K562 (cell line): ENCODE measurements at regions not wholly inside any gene's neighbourhood (a gene's known extent, or its start where the extent isn't known, plus 50 kb on each side); places are given as distances from the start of the nearest gene placed in this dataset.

Experiments
- ATAC-seq: fragments of 200-7000 bp; cut with Tn5 transposase; 3 replicates; pipeline ENCODE4 v1.9.1; 2020; ENCODE audit warnings: moderate library complexity
- BruUV-seq: library from RNA; stranded (reverse); fragments of 400-500 nt; replicated peaks from 2 replicates; lab custom pipeline; 2021; lab: Mats Ljungman, UMichigan
- CTCF ChIA-PET: fragments of 300-600 bp; formaldehyde crosslinking; extraction: SDS; loops from one replicate; lab custom pipeline; 2021; ENCODE audit warnings: low intra/inter-chr PET ratio; lab: Yijun Ruan, JAX
- POLR2A ChIA-PET: fragments of 300-600, 350-650 bp; sonication (Branson Sonifier 250); formaldehyde crosslinking; extraction: SDS; loops from one replicate; lab custom pipeline; 2021; ENCODE audit warnings: antibody characterized with exemption, inconsistent platforms; lab: Yijun Ruan, JAX
- DNase-seq, 4 experiments: peaks; one replicate each; pipeline versions ENCODE4 v3.0.0 to v3.0.0-alpha.2; 2011 to 2018; ENCODE audit warnings: low spot score in 3 of 4, mixed read lengths in 3 of 4; ENCODE audit errors: extremely low read depth in 1 of 4
- FAIRE-seq: peaks from 2 replicates; lab custom pipeline; 2011; peaks lifted over from hg19 to GRCh38; lab: Jason Lieb, UNC
- H2AFZ ChIP-seq: 2 replicates; pipeline ENCODE4 v1.6.0; 2011; ENCODE audit warnings: low read depth, low read length, control low read depth, inconsistent platforms
- H3K27ac ChIP-seq: fragments of 200-600 bp; 3 replicates; pipeline ENCODE4 v1.8.0; 2011; ENCODE audit warnings: low read depth, mild to moderate bottlenecking, control low read depth, inconsistent platforms, low read length, moderate library complexity, mixed read lengths; ENCODE audit errors: extremely low read depth
- H3K27me3 ChIP-seq, 2 experiments: fragments of 300-600 bp in 1 of 2; 2 replicates in 1 of 2; 3 replicates in 1 of 2; pipeline versions ENCODE4 v1.6.0 to v1.8.0; 2011; ENCODE audit warnings: inconsistent platforms in 2 of 2, low read length in 2 of 2, mild to moderate bottlenecking in 1 of 2, mixed read lengths in 1 of 2, moderate library complexity in 1 of 2; ENCODE audit not compliant: control insufficient read depth in 2 of 2, insufficient read depth in 2 of 2
- H3K36me3 ChIP-seq: fragments of 300-600 bp; 3 replicates; pipeline ENCODE4 v1.8.0; 2011; ENCODE audit warnings: mild to moderate bottlenecking, low read length, inconsistent platforms; ENCODE audit not compliant: control insufficient read depth, insufficient read depth
- H3K4me1 ChIP-seq, 2 experiments: fragments of 200-600 bp in 1 of 2; replicated peaks in 1 of 2; 2 replicates in 1 of 2; 3 replicates in 1 of 2; pipeline versions ENCODE4 v1.5.1 to v1.8.0; 2011; ENCODE audit warnings: inconsistent platforms in 2 of 2, low read length in 2 of 2, mild to moderate bottlenecking in 1 of 2, mixed read lengths in 1 of 2, moderate library complexity in 1 of 2; ENCODE audit not compliant: control insufficient read depth in 2 of 2, insufficient read depth in 2 of 2
- H3K4me2 ChIP-seq: 2 replicates; pipeline ENCODE4 v1.6.1; 2011; ENCODE audit warnings: low read length, control low read depth, inconsistent platforms, mixed read lengths; ENCODE audit not compliant: insufficient read depth
- H3K4me3 ChIP-seq: fragments of 200-600 bp; sonication (generic), shearing (Covaris generic); 2 replicates; pipeline ENCODE4 v1.5.1; 2016; ENCODE audit warnings: control low read depth, inconsistent platforms
- H3K79me2 ChIP-seq: fragments of 200-600 bp; 3 replicates; pipeline ENCODE4 v1.8.0; 2011; ENCODE audit warnings: low read length, inconsistent platforms; ENCODE audit not compliant: control insufficient read depth, insufficient read depth
- H3K9ac ChIP-seq, 2 experiments: 2 replicates each; pipeline versions ENCODE4 v1.6.0 to v1.6.1; 2011; ENCODE audit warnings: low read depth in 2 of 2, low read length in 2 of 2, control low read depth in 1 of 2, inconsistent platforms in 1 of 2, mild to moderate bottlenecking in 1 of 2, mixed read lengths in 1 of 2; ENCODE audit not compliant: insufficient read depth in 1 of 2
- H3K9me1 ChIP-seq: one replicate; pipeline ENCODE4 v1.6.0; 2011; ENCODE audit warnings: inconsistent platforms, mild to moderate bottlenecking, low read length, moderate library complexity; ENCODE audit not compliant: control insufficient read depth, insufficient read depth
- H3K9me3 ChIP-seq: replicated peaks from 2 replicates; pipeline ENCODE4 v1.5.1; 2011; ENCODE audit warnings: low read depth, low read length, inconsistent platforms; ENCODE audit not compliant: control insufficient read depth, insufficient read depth
- H4K20me1 ChIP-seq: replicated peaks from 2 replicates; pipeline ENCODE4 v1.6.1; 2011; ENCODE audit warnings: low read length, inconsistent platforms, mixed read lengths; ENCODE audit not compliant: control insufficient read depth, insufficient read depth
- ARNT ChIP-seq, 2 experiments: fragments of 450-650 bp; IDR thresholded peaks; 2 replicates each; pipeline ENCODE4 v1.6.1; 2016; ENCODE audit warnings: mild to moderate bottlenecking in 1 of 2
- FOXJ3 ChIP-seq: sonication (generic); formaldehyde crosslinking; IDR thresholded peaks from 2 replicates; pipeline ENCODE4 v1.4.0; 2020; ENCODE audit warnings: mild to moderate bottlenecking, missing genetic modification reagents
- FOXM1 ChIP-seq, 2 experiments: fragments of 450-650 bp in 1 of 2; sonication (generic) in 1 of 2; formaldehyde crosslinking in 1 of 2; IDR thresholded peaks; 2 replicates each; pipeline versions ENCODE4 v1.6.1 to v1.9.0; 2017 to 2022; ENCODE audit warnings: low read depth in 2 of 2, mild to moderate bottlenecking in 2 of 2, missing genetic modification reagents in 1 of 2, moderate library complexity in 1 of 2
- KLF1 ChIP-seq: fragments of 450-650 bp; IDR thresholded peaks from 2 replicates; pipeline ENCODE4 v1.6.1; 2016; ENCODE audit warnings: missing genetic modification characterization, missing compliant biosample characterization
- NONO ChIP-seq, 2 experiments: fragments of 200-400 bp in 1 of 2; fragments of 450-650 bp in 1 of 2; formaldehyde crosslinking in 1 of 2; IDR thresholded peaks; 2 replicates each; pipeline ENCODE4 v1.6.1; 2017; ENCODE audit warnings: low read depth in 2 of 2, mild to moderate bottlenecking in 2 of 2, moderate library complexity in 2 of 2, low read length in 1 of 2
- SAP30 ChIP-seq: fragments of 200-600 bp; sonication (generic); IDR thresholded peaks from 2 replicates; pipeline ENCODE4 v1.6.1; 2012; ENCODE audit warnings: borderline replicate concordance, low read depth, mild to moderate bottlenecking, moderate library complexity, low read length, control low read depth, inconsistent platforms; ENCODE audit not compliant: insufficient read depth, poor library complexity, severe bottlenecking
- TFE3 ChIP-seq: fragments of 450-650 bp; formaldehyde crosslinking; IDR thresholded peaks from 2 replicates; pipeline ENCODE4 v1.4.0; 2020; ENCODE audit warnings: mild to moderate bottlenecking, mixed read lengths
- XRCC4 ChIP-seq: IDR thresholded peaks from one replicate; pipeline ENCODE4 v1.6.1; 2011; ENCODE audit not compliant: insufficient read depth, insufficient read length; ENCODE audit errors: extremely low read depth
- ZKSCAN3 ChIP-seq: fragments of 250-450 bp; sonication (Bioruptor Pico); IDR thresholded peaks from 2 replicates; pipeline ENCODE4 v1.4.0; 2020
- ZNF507 ChIP-seq: conservative IDR thresholded peaks from 2 replicates; pipeline ENCODE4 v1.6.1; 2017; ENCODE audit warnings: missing genetic modification characterization, missing compliant biosample characterization
- WGBS: fragments of 100-300 bp; shearing (Covaris generic); methylation state at CpG from one replicate; pipeline ENCODE4 v1.1.6; 2016; ENCODE audit warnings: low coverage, mixed read lengths; ENCODE audit not compliant: insufficient coverage; ENCODE audit errors: missing lambda C conversion rate; 5-methylcytosine and 5-hydroxymethylcytosine counted together
- in situ Hi-C: fragments of 300-500 bp; cut with MboI; formaldehyde crosslinking; loops from 4 replicates; pipeline ENCODE4 v1.15.0; 2018; ENCODE audit warnings: inconsistent platforms, mixed read lengths
- intact Hi-C: fragments of 100-400 bp; cut with micrococcal nuclease; formaldehyde crosslinking; loops from 2 replicates; pipeline ENCODE4 v1.14.2; 2022

- TF ChIP-seq FOXJ3 (CRISPR knock-in tag) (no peak), FOXM1 (IDR thresholded peaks at IDR 0.05; ENCODE audit: low read depth) (no peak), FOXM1 (CRISPR knock-in tag; IDR thresholded peaks at IDR 0.05; ENCODE audit: low read depth) (no peak), SAP30 (no peak), TFE3 (no peak), XRCC4 (no peak), ZKSCAN3 (no peak), NONO (IDR thresholded peaks at IDR 0.05; ENCODE audit: low read depth in 2 of 2, low read length in 1 of 2) (no peak)
Observed at GRCh38 chr16:62814891-62815290, 778.7 kb upstream of the CDH8 start (continued).

GRCh38 chr16:62805221-62805857, 769.1 kb upstream of the CDH8 start:
- FAIRE-seq: no peak
- Histone ChIP-seq H3K27ac (no peak overlapping the region), H3K4me1 (no peaks in the 10 kb centered on the region), H3K9me3 (no peaks in the 10 kb centered on the region), H3K79me2 (no peaks in the 10 kb centered on the region), H2AFZ (no peak overlapping the region), H3K9me1 (no peaks in the 10 kb centered on the region), H3K4me2 (no peak overlapping the region), H4K20me1 (no peaks in the 10 kb centered on the region), H3K27me3 (no peaks in the 10 kb centered on the region), H3K9ac (no peak overlapping the region), H3K36me3 (no peaks in the 10 kb centered on the region), H3K4me3 (no peak overlapping the region)
- ChIA-PET CTCF (no interaction called here), POLR2A (no interaction called here)
- DNase-seq: no peak
- ATAC-seq: no peak
- WGBS: 0% methylated on average over 4 of the region's 4 CpGs
- intact Hi-C loops (no loop called here), in situ Hi-C loops (no loop called here)
- TF ChIP-seq ARNT (IDR thresholded peaks at IDR 0.05) (no peak), KLF1 (tag) (no peak), ZNF507 (tag) (no peak)
- no TSS peak for BruUV-seq
